ENCODE measurements at regions not wholly inside any gene's neighbourhood (a gene's known extent, or its start where the extent isn't known, plus 50 kb on each side); places are given as distances from the start of the nearest gene placed in this dataset.
A peak's percentile ranks its signal among the peaks of the same experiment; 100 is the strongest.

DNA sequence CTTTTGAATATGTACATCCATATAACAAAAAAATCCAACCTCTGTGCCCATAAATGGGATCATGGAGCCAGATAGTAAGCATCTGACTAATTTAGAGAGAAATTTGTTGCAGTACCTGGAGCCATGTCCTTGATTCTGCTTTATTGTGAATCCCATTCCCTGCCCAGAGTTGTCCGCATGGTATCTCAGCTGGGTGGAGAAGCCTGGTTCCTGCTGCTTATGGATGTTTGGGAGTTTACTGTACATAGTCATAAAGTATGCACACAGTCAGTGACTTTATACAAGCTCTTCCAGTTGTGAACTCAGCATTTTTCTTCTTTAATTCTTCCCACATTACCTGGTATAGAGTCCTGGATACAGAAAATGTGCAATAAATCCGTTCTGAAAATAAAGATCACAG, 346.0 kb downstream of the FIGN start:
- no peaks in the 10 kb centered on the region for H3K9me3 ChIP-seq (ENCODE audit: insufficient read depth, low read depth, low read length)
- H2AK5ac ChIP-seq (ENCODE audit: low read length): no peak overlapping the region
- no peaks in the 10 kb centered on the region for H3K79me1 ChIP-seq (ENCODE audit: low read length)
- no peak overlapping the region for H2BK5ac ChIP-seq (ENCODE audit: low read depth, low read length, poor library complexity)
- H2BK12ac ChIP-seq (ENCODE audit: low read length): no peak overlapping the region
- H2BK120ac ChIP-seq (ENCODE audit: insufficient read depth, low read length, poor library complexity): no peak overlapping the region
- no peak overlapping the region for H3K23ac ChIP-seq (ENCODE audit: low read length)
- no peaks in the 10 kb centered on the region for H3K27me3 ChIP-seq (ENCODE audit: insufficient read depth, low read length)
- no peak overlapping the region for H3K9ac ChIP-seq (ENCODE audit: low read length)
- H3K79me2 ChIP-seq (ENCODE audit: control insufficient read depth, insufficient read depth, low read length, poor library complexity): no peaks in the 10 kb centered on the region
- H3K36me3 ChIP-seq (ENCODE audit: control insufficient read depth in 1 of 2, insufficient read depth in 2 of 2, low read length in 2 of 2): no peaks in the 10 kb centered on the region
- H2AFZ ChIP-seq (ENCODE audit: insufficient read depth, low read length, poor library complexity): no peak overlapping the region
- H3K27ac ChIP-seq (ENCODE audit: low read depth, low read length): no peak overlapping the region
- H4K8ac ChIP-seq (ENCODE audit: low read depth, low read length): no peak overlapping the region
- H3K18ac ChIP-seq (ENCODE audit: low read length): no peak overlapping the region
- no peak overlapping the region for H3K4me2 ChIP-seq (ENCODE audit: low read length)
- no peak overlapping the region for H3K14ac ChIP-seq (ENCODE audit: low read length)
- H4K12ac ChIP-seq (ENCODE audit: low read depth, low read length): no peak overlapping the region
- no peak for DNase-seq
- WGBS (ENCODE audit: extremely low coverage, insufficient coverage, insufficient read length): no CpG with 5 or more reads among the region's 2 CpGs
- no peak overlapping the region for H3K4ac ChIP-seq (ENCODE audit: low read depth, low read length)
- no peak overlapping the region for H4K91ac ChIP-seq (ENCODE audit: low read depth, low read length)
- no peaks in the 10 kb centered on the region for H3K4me1 ChIP-seq (ENCODE audit: control insufficient read depth in 1 of 2, insufficient read depth in 2 of 2, low read length in 2 of 2)
- H3K4me3 ChIP-seq (ENCODE audit: low read depth, low read length): no peak overlapping the region

DNA sequence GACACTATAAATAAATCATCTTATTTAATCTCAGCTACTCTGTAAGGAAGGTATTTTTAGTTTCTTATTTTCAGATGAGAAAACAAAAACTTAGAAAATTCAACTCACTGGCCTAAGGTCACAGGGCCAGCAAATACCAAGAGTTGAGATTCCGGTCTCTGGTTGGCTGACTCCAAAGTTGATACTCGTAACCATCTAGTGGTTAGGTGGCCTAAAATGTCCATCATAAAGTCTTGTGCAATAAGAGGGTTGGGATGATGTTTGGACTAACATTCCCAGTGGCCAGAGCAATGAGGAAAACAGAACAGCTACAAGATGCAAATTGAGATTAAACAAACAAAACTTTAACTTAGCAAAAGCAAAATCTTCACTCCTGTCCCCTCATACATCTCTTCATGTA, 360.3 kb downstream of the FIGN start:
- no peak overlapping the region for H3K23ac ChIP-seq (ENCODE audit: low read length)
- H4K8ac ChIP-seq (ENCODE audit: low read depth, low read length): no peak overlapping the region
- no peak overlapping the region for H2AK5ac ChIP-seq (ENCODE audit: low read length)
- H3K4ac ChIP-seq (ENCODE audit: low read depth, low read length): no peak overlapping the region
- no peaks in the 10 kb centered on the region for H3K9me3 ChIP-seq (ENCODE audit: insufficient read depth, low read depth, low read length)
- H3K4me2 ChIP-seq (ENCODE audit: low read length): no peak overlapping the region
- no peaks in the 10 kb centered on the region for H3K4me1 ChIP-seq (ENCODE audit: control insufficient read depth in 1 of 2, insufficient read depth in 2 of 2, low read length in 2 of 2)
- no peak overlapping the region for H3K27ac ChIP-seq (ENCODE audit: low read depth, low read length)
- no peak overlapping the region for H2BK5ac ChIP-seq (ENCODE audit: low read depth, low read length, poor library complexity)
- H3K14ac ChIP-seq (ENCODE audit: low read length): no peak overlapping the region
- WGBS (ENCODE audit: extremely low coverage, insufficient coverage, insufficient read length): no CpG with 5 or more reads among the region's 2 CpGs
- no peaks in the 10 kb centered on the region for H3K79me1 ChIP-seq (ENCODE audit: low read length)
- no peaks in the 10 kb centered on the region for H3K36me3 ChIP-seq (ENCODE audit: control insufficient read depth in 1 of 2, insufficient read depth in 2 of 2, low read length in 2 of 2)
- no peaks in the 10 kb centered on the region for H3K79me2 ChIP-seq (ENCODE audit: control insufficient read depth, insufficient read depth, low read length, poor library complexity)
- H3K27me3 ChIP-seq (ENCODE audit: insufficient read depth, low read length): no peaks in the 10 kb centered on the region
- H3K4me3 ChIP-seq (ENCODE audit: low read depth, low read length): no peak overlapping the region
- H4K91ac ChIP-seq (ENCODE audit: low read depth, low read length): no peak overlapping the region
- no peak overlapping the region for H2BK120ac ChIP-seq (ENCODE audit: insufficient read depth, low read length, poor library complexity)
- no peak overlapping the region for H4K12ac ChIP-seq (ENCODE audit: low read depth, low read length)
- H2AFZ ChIP-seq (ENCODE audit: insufficient read depth, low read length, poor library complexity): no peak overlapping the region
- no peak overlapping the region for H2BK12ac ChIP-seq (ENCODE audit: low read length)
- no peak overlapping the region for H3K9ac ChIP-seq (ENCODE audit: low read length)
- H3K18ac ChIP-seq (ENCODE audit: low read length): no peak overlapping the region
- peak; percentile 33 to 72 for DNase-seq

DNA sequence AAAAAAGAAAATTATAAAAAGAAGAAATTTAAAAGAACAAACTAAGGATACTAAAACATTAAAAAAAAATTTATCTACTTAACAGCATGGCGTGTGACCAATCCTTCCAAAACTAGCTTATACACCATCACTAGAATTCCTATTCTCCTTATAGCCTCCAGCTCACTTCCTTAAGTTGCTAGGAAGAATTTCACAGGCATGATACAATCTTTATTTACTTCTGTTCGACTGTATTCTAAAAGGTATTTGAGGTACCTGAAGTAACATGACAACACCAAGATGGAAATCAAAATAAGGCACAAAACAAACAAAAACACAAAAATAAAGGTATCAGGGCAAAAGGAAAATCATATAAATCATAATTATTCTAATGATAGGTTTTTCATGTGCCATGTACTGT, 360.7 kb downstream of the FIGN start:
- H3K4me3 ChIP-seq (ENCODE audit: low read depth, low read length): no peak overlapping the region
- H2AFZ ChIP-seq (ENCODE audit: insufficient read depth, low read length, poor library complexity): no peak overlapping the region
- H3K4me1 ChIP-seq (ENCODE audit: control insufficient read depth in 1 of 2, insufficient read depth in 2 of 2, low read length in 2 of 2): no peaks in the 10 kb centered on the region
- H3K14ac ChIP-seq (ENCODE audit: low read length): no peak overlapping the region
- H3K18ac ChIP-seq (ENCODE audit: low read length): no peak overlapping the region
- H3K27ac ChIP-seq (ENCODE audit: low read depth, low read length): no peak overlapping the region
- no peak overlapping the region for H2BK12ac ChIP-seq (ENCODE audit: low read length)
- H2BK120ac ChIP-seq (ENCODE audit: insufficient read depth, low read length, poor library complexity): no peak overlapping the region
- no peak overlapping the region for H3K4me2 ChIP-seq (ENCODE audit: low read length)
- H4K91ac ChIP-seq (ENCODE audit: low read depth, low read length): no peak overlapping the region
- H3K27me3 ChIP-seq (ENCODE audit: insufficient read depth, low read length): no peaks in the 10 kb centered on the region
- no CpG with 5 or more reads among the region's 2 CpGs for WGBS (ENCODE audit: extremely low coverage, insufficient coverage, insufficient read length)
- H3K9me3 ChIP-seq (ENCODE audit: insufficient read depth, low read depth, low read length): no peaks in the 10 kb centered on the region
- no peak overlapping the region for H3K4ac ChIP-seq (ENCODE audit: low read depth, low read length)
- H2AK5ac ChIP-seq (ENCODE audit: low read length): no peak overlapping the region
- H3K79me2 ChIP-seq (ENCODE audit: control insufficient read depth, insufficient read depth, low read length, poor library complexity): no peaks in the 10 kb centered on the region
- no peak overlapping the region for H4K12ac ChIP-seq (ENCODE audit: low read depth, low read length)
- no peak overlapping the region for H3K9ac ChIP-seq (ENCODE audit: low read length)
- H3K23ac ChIP-seq (ENCODE audit: low read length): no peak overlapping the region
- no peaks in the 10 kb centered on the region for H3K36me3 ChIP-seq (ENCODE audit: control insufficient read depth in 1 of 2, insufficient read depth in 2 of 2, low read length in 2 of 2)
- peak; percentile 2 to 77 for DNase-seq
- H4K8ac ChIP-seq (ENCODE audit: low read depth, low read length): no peak overlapping the region
- H2BK5ac ChIP-seq (ENCODE audit: low read depth, low read length, poor library complexity): no peak overlapping the region
- H3K79me1 ChIP-seq (ENCODE audit: low read length): no peaks in the 10 kb centered on the region

DNA sequence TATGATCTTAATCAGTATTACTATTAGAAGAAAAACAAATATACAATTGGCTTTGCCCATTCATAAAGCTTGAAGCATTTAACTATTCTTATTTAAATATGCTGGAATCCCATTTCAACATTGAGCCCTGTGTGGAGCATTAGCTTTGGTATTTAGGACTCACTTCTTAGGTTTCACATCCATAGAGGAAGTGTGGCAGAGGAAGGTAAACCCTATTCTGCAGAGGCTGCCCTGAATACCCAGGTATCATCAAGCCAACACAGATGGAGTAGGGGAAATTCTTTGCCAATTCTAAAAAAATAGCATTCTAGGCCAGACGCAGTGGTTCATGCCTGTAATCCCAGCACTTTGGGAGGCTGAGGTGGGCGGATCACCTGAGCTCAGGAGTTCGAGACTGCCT, 361.5 kb downstream of the FIGN start:
- Histone ChIP-seq H3K4me3 (ENCODE audit: low read depth, low read length) (no peak overlapping the region), H2AK5ac (ENCODE audit: low read length) (no peak overlapping the region), H2BK12ac (ENCODE audit: low read length) (no peak overlapping the region), H3K27me3 (ENCODE audit: insufficient read depth, low read length) (no peaks in the 10 kb centered on the region), H2BK120ac (ENCODE audit: insufficient read depth, low read length, poor library complexity) (no peak overlapping the region), H4K8ac (ENCODE audit: low read depth, low read length) (no peak overlapping the region), H3K36me3 (ENCODE audit: control insufficient read depth in 1 of 2, insufficient read depth in 2 of 2, low read length in 2 of 2) (no peaks in the 10 kb centered on the region), H3K79me1 (ENCODE audit: low read length) (no peaks in the 10 kb centered on the region), H3K79me2 (ENCODE audit: control insufficient read depth, insufficient read depth, low read length, poor library complexity) (no peaks in the 10 kb centered on the region), H3K4me1 (ENCODE audit: control insufficient read depth in 1 of 2, insufficient read depth in 2 of 2, low read length in 2 of 2) (no peaks in the 10 kb centered on the region), H3K27ac (ENCODE audit: low read depth, low read length) (no peak overlapping the region), H3K9me3 (ENCODE audit: insufficient read depth, low read depth, low read length) (no peaks in the 10 kb centered on the region), H4K12ac (ENCODE audit: low read depth, low read length) (no peak overlapping the region), H4K91ac (ENCODE audit: low read depth, low read length) (no peak overlapping the region), H3K9ac (ENCODE audit: low read length) (no peak overlapping the region), H3K4ac (ENCODE audit: low read depth, low read length) (no peak overlapping the region), H3K14ac (ENCODE audit: low read length) (no peak overlapping the region), H2AFZ (ENCODE audit: insufficient read depth, low read length, poor library complexity) (no peak overlapping the region), H3K4me2 (ENCODE audit: low read length) (no peak overlapping the region), H2BK5ac (ENCODE audit: low read depth, low read length, poor library complexity) (no peak overlapping the region), H3K23ac (ENCODE audit: low read length) (no peak overlapping the region), H3K18ac (ENCODE audit: low read length) (no peak overlapping the region)
- WGBS (ENCODE audit: extremely low coverage, insufficient coverage, insufficient read length): no CpG with 5 or more reads among the region's 3 CpGs
- DNase-seq: peak in 1 of 2 donors; percentile 28
